ENCODE measurements at regions not wholly inside any gene's neighbourhood (a gene's known extent, or its start where the extent isn't known, plus 50 kb on each side); places are given as distances from the start of the nearest gene placed in this dataset.

GRCh38 chr13:100977841-100978240 is 303.2 kb upstream of the TMTC4 start:
- TF ChIP-seq CTCF (optimal IDR thresholded peaks at IDR 0.05 in 1 of 3, IDR thresholded peaks at IDR 0.05 in 1 of 3, conservative IDR thresholded peaks at IDR 0.05 in 1 of 3; ENCODE audit: extremely low read depth in 1 of 3, insufficient read depth in 2 of 3, low read length in 3 of 3): no peak
- TF ChIP-seq EZH2 (IDR thresholded peaks at IDR 0.05; ENCODE audit: low read length): no peak
